IMR-90 (cell line): ENCODE measurements at regions not wholly inside any gene's neighbourhood (a gene's known extent, or its start where the extent isn't known, plus 50 kb on each side); places are given as distances from the start of the nearest gene placed in this dataset.

Experiments used
- ATAC-seq: fragments of 200-7000 bp; cut with Tn5 transposase; 2 replicates; pipeline ENCODE4 v1.9.1; 2020; ENCODE audit warnings: low read depth, mild to moderate bottlenecking, moderate library complexity
- BruUV-seq: library from RNA; stranded (reverse); fragments of 400-500 nt; replicated peaks from 2 replicates; lab custom pipeline; 2021; lab: Mats Ljungman, UMichigan
- CTCF ChIA-PET: fragments of 300-600 bp; formaldehyde crosslinking; extraction: SDS; loops from one replicate; lab custom pipeline; 2021; ENCODE audit warnings: antibody characterized with exemption; lab: Yijun Ruan, JAX
- POLR2A ChIA-PET: fragments of 300-600 bp; sonication (Branson Sonifier 250); formaldehyde crosslinking; loops from one replicate; lab custom pipeline; 2022; ENCODE audit warnings: antibody characterized with exemption; ENCODE audit not compliant: unreplicated experiment; lab: Charles Lee
- DNase-seq: peaks from one replicate; pipeline ENCODE4 v3.0.0; 2013
- H2AFZ ChIP-seq: replicated peaks from 2 replicates; pipeline ENCODE3; 2013; ENCODE audit warnings: low read length, mild to moderate bottlenecking; ENCODE audit not compliant: poor library complexity
- H2AK5ac ChIP-seq: 2 replicates; pipeline ENCODE4 v1.6.1; 2013; ENCODE audit warnings: low read depth, low read length, inconsistent platforms
- H2AK9ac ChIP-seq: replicated peaks from 2 replicates; pipeline ENCODE3; 2013; ENCODE audit warnings: mild to moderate bottlenecking, low read depth, low read length, moderate library complexity; ENCODE audit not compliant: poor library complexity
- H2BK120ac ChIP-seq: 2 replicates; pipeline ENCODE4 v1.6.1; 2013; ENCODE audit warnings: low read depth, low read length, inconsistent platforms
- H2BK15ac ChIP-seq: 3 replicates; pipeline ENCODE4 v1.6.1; 2013; ENCODE audit warnings: low read depth, low read length, inconsistent platforms
- H2BK20ac ChIP-seq: 2 replicates; pipeline ENCODE4 v1.6.1; 2013; ENCODE audit warnings: low read depth, mild to moderate bottlenecking, inconsistent platforms, low read length, moderate library complexity
- H2BK5ac ChIP-seq: 2 replicates; pipeline ENCODE4 v1.6.1; 2013; ENCODE audit warnings: mild to moderate bottlenecking, low read depth, low read length, inconsistent platforms; ENCODE audit not compliant: poor library complexity, severe bottlenecking
- H3K14ac ChIP-seq: replicated peaks from 2 replicates; pipeline ENCODE4 v1.6.1; 2013; ENCODE audit warnings: low read depth, low read length, inconsistent platforms
- H3K18ac ChIP-seq: 2 replicates; pipeline ENCODE4 v1.6.1; 2013; ENCODE audit warnings: low read depth, low read length, control low read depth
- H3K23ac ChIP-seq: 2 replicates; pipeline ENCODE4 v1.6.1; 2013; ENCODE audit warnings: low read depth, low read length, inconsistent platforms
- H3K27ac ChIP-seq: 2 replicates; pipeline ENCODE4 v1.5.1; 2013; ENCODE audit warnings: mild to moderate bottlenecking, control low read depth, low read length; ENCODE audit not compliant: insufficient read depth
- H3K27me3 ChIP-seq: 2 replicates; pipeline ENCODE4 v1.6.1; 2013; ENCODE audit warnings: low read length; ENCODE audit not compliant: control insufficient read depth, insufficient read depth
- H3K36me3 ChIP-seq: 2 replicates; pipeline ENCODE4 v1.6.1; 2013; ENCODE audit warnings: low read length, mixed read lengths; ENCODE audit not compliant: control insufficient read depth, insufficient read depth
- H3K4ac ChIP-seq: 2 replicates; pipeline ENCODE4 v1.6.1; 2013; ENCODE audit warnings: low read depth, low read length, inconsistent platforms
- H3K4me1 ChIP-seq: 2 replicates; pipeline ENCODE4 v1.6.1; 2013; ENCODE audit warnings: low read length, mixed read lengths; ENCODE audit not compliant: control insufficient read depth, insufficient read depth
- H3K4me2 ChIP-seq: 2 replicates; pipeline ENCODE4 v1.6.1; 2013; ENCODE audit warnings: low read depth, mild to moderate bottlenecking, control low read depth, low read length, moderate library complexity
- H3K4me3 ChIP-seq: 2 replicates; pipeline ENCODE4 v1.5.1; 2013; ENCODE audit warnings: low read depth, mild to moderate bottlenecking, control low read depth, low read length, moderate library complexity; ENCODE audit not compliant: insufficient read depth
- H3K56ac ChIP-seq: 2 replicates; pipeline ENCODE4 v1.6.1; 2013; ENCODE audit warnings: low read length, inconsistent platforms; ENCODE audit not compliant: insufficient read depth; ENCODE audit errors: extremely low read depth
- H3K79me1 ChIP-seq, 2 experiments: 2 replicates each; pipeline ENCODE4 v1.6.1; 2013; ENCODE audit warnings: low read length in 2 of 2, inconsistent platforms in 1 of 2, low read depth in 1 of 2
- H3K9ac ChIP-seq: 2 replicates; pipeline ENCODE4 v1.6.1; 2013; ENCODE audit warnings: low read depth, low read length, control low read depth
- H3K9me1 ChIP-seq: 2 replicates; pipeline ENCODE4 v1.6.1; 2013; ENCODE audit warnings: low read length, inconsistent platforms; ENCODE audit not compliant: insufficient read depth
- H3K9me3 ChIP-seq: 2 replicates; pipeline ENCODE4 v1.6.1; 2013; ENCODE audit warnings: low read length; ENCODE audit not compliant: control insufficient read depth, insufficient read depth
- H4K20me1 ChIP-seq: 2 replicates; pipeline ENCODE4 v1.6.1; 2013; ENCODE audit warnings: low read length, inconsistent platforms; ENCODE audit not compliant: insufficient read depth
- H4K5ac ChIP-seq: 2 replicates; pipeline ENCODE4 v1.6.1; 2013; ENCODE audit warnings: mild to moderate bottlenecking, low read depth, low read length, control low read depth
- H4K8ac ChIP-seq, 2 experiments: 2 replicates each; pipeline ENCODE4 v1.6.1; 2013; ENCODE audit warnings: low read depth in 2 of 2, low read length in 2 of 2, control low read depth in 1 of 2, inconsistent platforms in 1 of 2
- H4K91ac ChIP-seq: 2 replicates; pipeline ENCODE4 v1.6.1; 2013; ENCODE audit warnings: low read depth, low read length, inconsistent platforms; ENCODE audit not compliant: insufficient read depth
- BHLHE40 ChIP-seq: fragments of 150-350 bp; IDR thresholded peaks from 2 replicates; pipeline ENCODE4 v1.6.1; 2016; ENCODE audit warnings: mild to moderate bottlenecking, low read depth, low read length
- CEBPB ChIP-seq: IDR thresholded peaks from 2 replicates; pipeline ENCODE4 v1.6.1; 2012; ENCODE audit warnings: low read depth, low read length, improper control_type of control experiment
- CHD1 ChIP-seq: IDR thresholded peaks from 2 replicates; pipeline ENCODE4 v1.6.1; 2012; ENCODE audit warnings: low read depth, low read length, improper control_type of control experiment
- FOS ChIP-seq: fragments of 150-350 bp; IDR thresholded peaks from 2 replicates; pipeline ENCODE4 v1.6.1; 2016; ENCODE audit warnings: low read depth, low read length
- MAFK ChIP-seq: IDR thresholded peaks from 2 replicates; pipeline ENCODE4 v1.6.1; 2012; ENCODE audit warnings: low read depth, low read length, improper control_type of control experiment
- MAZ ChIP-seq: IDR thresholded peaks from 2 replicates; pipeline ENCODE4 v1.6.1; 2012; ENCODE audit warnings: low read depth, mild to moderate bottlenecking, low read length, improper control_type of control experiment, moderate library complexity, borderline replicate concordance
- MXI1 ChIP-seq: IDR thresholded peaks from 2 replicates; pipeline ENCODE4 v1.6.1; 2012; ENCODE audit warnings: low read depth, mild to moderate bottlenecking, low read length, moderate library complexity, borderline replicate concordance
- NFE2L2 ChIP-seq: fragments of 150-350 bp; IDR thresholded peaks from 2 replicates; pipeline ENCODE4 v1.6.1; 2016; ENCODE audit warnings: low read depth, mild to moderate bottlenecking, low read length
- POLR2A ChIP-seq: IDR thresholded peaks from 2 replicates; pipeline ENCODE4 v1.6.1; 2012; ENCODE audit warnings: mild to moderate bottlenecking, low read depth, low read length
- RAD21 ChIP-seq: IDR thresholded peaks from 2 replicates; pipeline ENCODE4 v1.6.1; 2012; ENCODE audit warnings: low read length, improper control_type of control experiment
- RCOR1 ChIP-seq: IDR thresholded peaks from 2 replicates; pipeline ENCODE4 v1.6.1; 2012; ENCODE audit warnings: mild to moderate bottlenecking, low read length, improper control_type of control experiment; ENCODE audit not compliant: insufficient replicate concordance
- RFX5 ChIP-seq: IDR thresholded peaks from 2 replicates; pipeline ENCODE4 v1.8.0; 2012; ENCODE audit warnings: low read depth, mild to moderate bottlenecking, low read length, moderate library complexity
- SMC3 ChIP-seq: fragments of 150-350 bp; IDR thresholded peaks from 2 replicates; pipeline ENCODE4 v1.6.1; 2016; ENCODE audit warnings: low read depth, mild to moderate bottlenecking, antibody characterized with exemption, low read length, moderate library complexity
- WGBS, 2 experiments: methylation state at CpG; one replicate each; pipeline versions ENCODE4 v1.1.5 to v1.1.7; 2013; ENCODE audit warnings: missing lambda C conversion rate in 2 of 2; ENCODE audit not compliant: insufficient read length in 1 of 2; ENCODE audit errors: extremely low coverage in 2 of 2; 5-methylcytosine and 5-hydroxymethylcytosine counted together
- dilution Hi-C: fragments of 300-500 bp; cut with HindIII; formaldehyde crosslinking; loops from one replicate; pipeline ENCODE4 v1.14.3; 2018; ENCODE audit warnings: low sequenced_read_pairs; ENCODE audit not compliant: unreplicated experiment
- in situ Hi-C: fragments of 300-500 bp; cut with MboI; formaldehyde crosslinking; loops from 3 replicates; pipeline ENCODE4 v1.14.3; 2019; ENCODE audit warnings: low sequenced_read_pairs, inconsistent platforms, mixed read lengths
- intact Hi-C: fragments of 100-400 bp; cut with micrococcal nuclease; formaldehyde crosslinking; loops from 2 replicates; pipeline ENCODE4 v1.10.0; 2022
- TF ChIP-seq, protein P1 (sequence below): conservative IDR thresholded peaks from 2 replicates; pipeline ENCODE4 v1.5.1; 2012; ENCODE audit warnings: mild to moderate bottlenecking, low read depth, low read length, improper control_type of control experiment
- TF ChIP-seq, protein P2 (sequence below): fragments of 150-350 bp; IDR thresholded peaks from 2 replicates; pipeline ENCODE4 v1.6.1; 2016; ENCODE audit warnings: low read depth, mild to moderate bottlenecking, low read length, moderate library complexity, borderline replicate concordance
- TF ChIP-seq, protein P3 (sequence below): fragments of 150-350 bp; IDR thresholded peaks from 2 replicates; pipeline ENCODE4 v1.6.1; 2017; ENCODE audit warnings: mild to moderate bottlenecking, antibody characterized with exemption, low read length, low read depth

DNA sequence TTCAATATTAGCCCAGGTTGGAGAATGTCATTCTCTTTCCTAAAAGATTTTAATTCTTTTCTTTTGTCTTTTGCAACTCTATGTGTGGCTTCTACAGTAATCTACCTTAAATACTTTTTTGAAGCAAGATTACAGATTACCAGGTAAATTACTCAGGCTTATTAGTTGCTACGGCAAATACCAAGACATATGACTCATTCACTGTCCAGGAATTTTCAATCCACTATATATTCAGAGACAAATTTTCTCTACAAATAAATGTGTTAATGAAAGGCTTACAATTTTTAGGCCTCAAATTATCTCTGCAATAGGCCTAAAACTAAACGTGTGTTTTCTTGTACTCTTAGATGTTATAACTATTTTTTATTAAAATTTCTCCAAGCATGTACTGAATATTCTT, 631.3 kb downstream of the DIAPH3 start:
- CTCF ChIA-PET: no interaction called here
- no peak overlapping the region for H4K8ac ChIP-seq
- no peak overlapping the region for H3K23ac ChIP-seq
- H3K9me3 ChIP-seq: no peaks in the 10 kb centered on the region
- dilution Hi-C loops (no loop called here), in situ Hi-C loops (no loop called here), intact Hi-C loops (no loop called here)
- no TSS peak for BruUV-seq
- peaks cover 2% of the 10 kb centered on the region for H3K27me3 ChIP-seq
- H2AK5ac ChIP-seq: no peak overlapping the region
- H3K36me3 ChIP-seq: no peaks in the 10 kb centered on the region
- TF ChIP-seq SMC3 (no peak), NFE2L2 (no peak), CHD1 (no peak), POLR2A (no peak), MAZ (no peak), FOS (no peak), RAD21 (no peak), RCOR1 (no peak), CEBPB (no peak), BHLHE40 (no peak), MXI1 (no peak), RFX5 (no peak), MAFK (no peak)
- TF ChIP-seq, protein P1, sequence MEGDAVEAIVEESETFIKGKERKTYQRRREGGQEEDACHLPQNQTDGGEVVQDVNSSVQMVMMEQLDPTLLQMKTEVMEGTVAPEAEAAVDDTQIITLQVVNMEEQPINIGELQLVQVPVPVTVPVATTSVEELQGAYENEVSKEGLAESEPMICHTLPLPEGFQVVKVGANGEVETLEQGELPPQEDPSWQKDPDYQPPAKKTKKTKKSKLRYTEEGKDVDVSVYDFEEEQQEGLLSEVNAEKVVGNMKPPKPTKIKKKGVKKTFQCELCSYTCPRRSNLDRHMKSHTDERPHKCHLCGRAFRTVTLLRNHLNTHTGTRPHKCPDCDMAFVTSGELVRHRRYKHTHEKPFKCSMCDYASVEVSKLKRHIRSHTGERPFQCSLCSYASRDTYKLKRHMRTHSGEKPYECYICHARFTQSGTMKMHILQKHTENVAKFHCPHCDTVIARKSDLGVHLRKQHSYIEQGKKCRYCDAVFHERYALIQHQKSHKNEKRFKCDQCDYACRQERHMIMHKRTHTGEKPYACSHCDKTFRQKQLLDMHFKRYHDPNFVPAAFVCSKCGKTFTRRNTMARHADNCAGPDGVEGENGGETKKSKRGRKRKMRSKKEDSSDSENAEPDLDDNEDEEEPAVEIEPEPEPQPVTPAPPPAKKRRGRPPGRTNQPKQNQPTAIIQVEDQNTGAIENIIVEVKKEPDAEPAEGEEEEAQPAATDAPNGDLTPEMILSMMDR: no peak
- TF ChIP-seq, protein P2, sequence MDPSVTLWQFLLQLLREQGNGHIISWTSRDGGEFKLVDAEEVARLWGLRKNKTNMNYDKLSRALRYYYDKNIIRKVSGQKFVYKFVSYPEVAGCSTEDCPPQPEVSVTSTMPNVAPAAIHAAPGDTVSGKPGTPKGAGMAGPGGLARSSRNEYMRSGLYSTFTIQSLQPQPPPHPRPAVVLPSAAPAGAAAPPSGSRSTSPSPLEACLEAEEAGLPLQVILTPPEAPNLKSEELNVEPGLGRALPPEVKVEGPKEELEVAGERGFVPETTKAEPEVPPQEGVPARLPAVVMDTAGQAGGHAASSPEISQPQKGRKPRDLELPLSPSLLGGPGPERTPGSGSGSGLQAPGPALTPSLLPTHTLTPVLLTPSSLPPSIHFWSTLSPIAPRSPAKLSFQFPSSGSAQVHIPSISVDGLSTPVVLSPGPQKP: no peak
- TF ChIP-seq, protein P3, sequence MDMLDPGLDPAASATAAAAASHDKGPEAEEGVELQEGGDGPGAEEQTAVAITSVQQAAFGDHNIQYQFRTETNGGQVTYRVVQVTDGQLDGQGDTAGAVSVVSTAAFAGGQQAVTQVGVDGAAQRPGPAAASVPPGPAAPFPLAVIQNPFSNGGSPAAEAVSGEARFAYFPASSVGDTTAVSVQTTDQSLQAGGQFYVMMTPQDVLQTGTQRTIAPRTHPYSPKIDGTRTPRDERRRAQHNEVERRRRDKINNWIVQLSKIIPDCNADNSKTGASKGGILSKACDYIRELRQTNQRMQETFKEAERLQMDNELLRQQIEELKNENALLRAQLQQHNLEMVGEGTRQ: no peak
- H4K5ac ChIP-seq: no peak overlapping the region
- no peak overlapping the region for H3K18ac ChIP-seq
- peaks cover 3% of the 10 kb centered on the region for H3K4me1 ChIP-seq
- no peak overlapping the region for H2BK120ac ChIP-seq
- no peak overlapping the region for H3K27ac ChIP-seq
- no peak for DNase-seq
- no peak overlapping the region for H3K4ac ChIP-seq
- H3K9me1 ChIP-seq: peaks cover 3% of the 10 kb centered on the region; the same call in 1 of the 2 replicates
- H3K79me1 ChIP-seq: no peaks in the 10 kb centered on the region
- H3K4me3 ChIP-seq: no peak overlapping the region
- ATAC-seq: no peak
- no peak overlapping the region for H2BK20ac ChIP-seq
- no peak overlapping the region for H2BK15ac ChIP-seq
- no peak overlapping the region for H3K9ac ChIP-seq
- H4K91ac ChIP-seq: no peak overlapping the region
- POLR2A ChIA-PET: no interaction called here
- no peaks in the 10 kb centered on the region for H4K20me1 ChIP-seq
- H2AK9ac ChIP-seq: no peak overlapping the region
- no peak overlapping the region for H3K56ac ChIP-seq
- no peak overlapping the region for H3K14ac ChIP-seq
- no peak overlapping the region for H2AFZ ChIP-seq
- H2BK5ac ChIP-seq: no peak overlapping the region
- no CpG with 5 or more reads among the region's 2 CpGs for WGBS, 2 experiments
- no peak overlapping the region for H3K4me2 ChIP-seq
